Stimulated activated CD4-positive, alpha-beta T cell treated with anti-CD3 and anti-CD28 coated beads, Interleukin-12 subunit alpha, Interleukin-12 subunit beta, amount 100 ng/mL, for 48 hours (primary cell): ENCODE measurements at regions not wholly inside any gene's neighbourhood (a gene's known extent, or its start where the extent isn't known, plus 50 kb on each side); places are given as distances from the start of the nearest gene placed in this dataset.

Source experiments
- DNase-seq, 3 donors: peaks; one replicate each; pipeline ENCODE4 v3.0.0-alpha.2; 2020; ENCODE audit warnings: low read depth in 2 of 3, low spot score in 1 of 3

- DNase-seq = no peak
Measured at GRCh38 chr10:14396411-14397048, 65.8 kb upstream of the FRMD4A start.

GRCh38 chr10:14394179-14394578, 63.5 kb upstream of the FRMD4A start:
- no peak for DNase-seq

- DNase-seq = no peak
Measured at GRCh38 chr10:14391342-14391741, 60.6 kb upstream of the FRMD4A start.

GRCh38 chr10:14389981-14390590, 59.4 kb upstream of the FRMD4A start:
- peak; percentile 11 to 55 (median 43) for DNase-seq

GRCh38 chr10:14385596-14386593, 55.2 kb upstream of the FRMD4A start:
- DNase-seq = peak; percentile 30 to 58 (median 42)

GRCh38 chr10:14384915-14385314, 54.2 kb upstream of the FRMD4A start:
- no peak for DNase-seq

- no peak for DNase-seq
Measured at GRCh38 chr10:14384116-14384730, 53.5 kb upstream of the FRMD4A start.

- no peak for DNase-seq
Measured at GRCh38 chr10:14383266-14383665, 52.5 kb upstream of the FRMD4A start.

- DNase-seq = no peak
Measured at GRCh38 chr10:14382531-14382930, 51.8 kb upstream of the FRMD4A start.

- DNase-seq = peak; percentile 13 to 39 (median 24)
Measured at GRCh38 chr10:14382022-14382421, 51.3 kb upstream of the FRMD4A start.

- no peak for DNase-seq
Measured at GRCh38 chr10:14381475-14381874, 50.8 kb upstream of the FRMD4A start.

GRCh38 chr10:14380746-14381145, 50.0 kb upstream of the FRMD4A start:
- DNase-seq = no peak
